Peyer's patch (tissue), 4 donors: ENCODE measurements at regions not wholly inside any gene's neighbourhood (a gene's known extent, or its start where the extent isn't known, plus 50 kb on each side); places are given as distances from the start of the nearest gene placed in this dataset.

Source experiments
- DNase-seq, 3 donors: peaks; one replicate each; pipeline ENCODE4 v3.0.0-alpha.2; 2017 to 2019
- H3K27ac ChIP-seq, 4 donors: fragments of 200-600 bp; sonication (generic); one replicate each; pipeline ENCODE4 v1.5.1; 2016 to 2019
- H3K27me3 ChIP-seq, 2 donors: fragments of 200-600 bp; sonication (generic); one replicate each; pipeline ENCODE4 v1.5.1; 2019
- H3K36me3 ChIP-seq, 3 donors: fragments of 200-600 bp; sonication (generic); one replicate each; pipeline ENCODE4 v1.5.1; 2016 to 2019
- H3K4me1 ChIP-seq, 4 donors: fragments of 200-600 bp; sonication (generic); one replicate each; pipeline ENCODE4 v1.5.1; 2016 to 2019
- H3K4me3 ChIP-seq, 4 donors: fragments of 200-600 bp; sonication (generic); 1 replicate in 3 of 4; 2 replicates in 1 of 4; pipeline ENCODE4 v1.5.1; 2016 to 2019; ENCODE audit warnings: mild to moderate bottlenecking in 1 of 4
- H3K9me3 ChIP-seq, 4 donors: fragments of 200-600 bp; sonication (generic); one replicate each; pipeline ENCODE4 v1.5.1; 2016 to 2019; ENCODE audit warnings: mild to moderate bottlenecking in 1 of 4
- POLR2A ChIP-seq, 2 donors: fragments of 450-650 bp; IDR thresholded peaks; one replicate each; pipeline ENCODE4 v1.5.1; 2017; ENCODE audit warnings: antibody characterized with exemption in 2 of 2, mild to moderate bottlenecking in 2 of 2, moderate library complexity in 2 of 2
- TF ChIP-seq, protein P1 (sequence below), 6 experiments: fragments of 450-650 bp in 4 of 6; fragments of 200-600 bp in 2 of 6; sonication (generic) in 1 of 6; IDR thresholded peaks; one replicate each; pipeline ENCODE4 v1.5.1; 2017 to 2019; ENCODE audit warnings: antibody characterized with exemption in 6 of 6, mild to moderate bottlenecking in 3 of 6, moderate library complexity in 1 of 6

- Histone ChIP-seq H3K36me3 (no peaks in the 10 kb centered on the region), H3K27me3 (no peaks in the 10 kb centered on the region), H3K4me1 (no peaks in the 10 kb centered on the region), H3K9me3 (peaks cover 0 to 4% (median 0%) of the 10 kb centered on the region in 4 donors), H3K27ac (no peak overlapping the region), H3K4me3 (no peak overlapping the region)
- no peak for TF ChIP-seq POLR2A (IDR thresholded peaks at IDR 0.05)
- TF ChIP-seq, protein P1, sequence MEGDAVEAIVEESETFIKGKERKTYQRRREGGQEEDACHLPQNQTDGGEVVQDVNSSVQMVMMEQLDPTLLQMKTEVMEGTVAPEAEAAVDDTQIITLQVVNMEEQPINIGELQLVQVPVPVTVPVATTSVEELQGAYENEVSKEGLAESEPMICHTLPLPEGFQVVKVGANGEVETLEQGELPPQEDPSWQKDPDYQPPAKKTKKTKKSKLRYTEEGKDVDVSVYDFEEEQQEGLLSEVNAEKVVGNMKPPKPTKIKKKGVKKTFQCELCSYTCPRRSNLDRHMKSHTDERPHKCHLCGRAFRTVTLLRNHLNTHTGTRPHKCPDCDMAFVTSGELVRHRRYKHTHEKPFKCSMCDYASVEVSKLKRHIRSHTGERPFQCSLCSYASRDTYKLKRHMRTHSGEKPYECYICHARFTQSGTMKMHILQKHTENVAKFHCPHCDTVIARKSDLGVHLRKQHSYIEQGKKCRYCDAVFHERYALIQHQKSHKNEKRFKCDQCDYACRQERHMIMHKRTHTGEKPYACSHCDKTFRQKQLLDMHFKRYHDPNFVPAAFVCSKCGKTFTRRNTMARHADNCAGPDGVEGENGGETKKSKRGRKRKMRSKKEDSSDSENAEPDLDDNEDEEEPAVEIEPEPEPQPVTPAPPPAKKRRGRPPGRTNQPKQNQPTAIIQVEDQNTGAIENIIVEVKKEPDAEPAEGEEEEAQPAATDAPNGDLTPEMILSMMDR (IDR thresholded peaks at IDR 0.05) = no peak
- no peak for DNase-seq
These were observed 92.2 kb upstream of the NTRK3 start for GRCh38 chr15:88348579-88349230.

DNA sequence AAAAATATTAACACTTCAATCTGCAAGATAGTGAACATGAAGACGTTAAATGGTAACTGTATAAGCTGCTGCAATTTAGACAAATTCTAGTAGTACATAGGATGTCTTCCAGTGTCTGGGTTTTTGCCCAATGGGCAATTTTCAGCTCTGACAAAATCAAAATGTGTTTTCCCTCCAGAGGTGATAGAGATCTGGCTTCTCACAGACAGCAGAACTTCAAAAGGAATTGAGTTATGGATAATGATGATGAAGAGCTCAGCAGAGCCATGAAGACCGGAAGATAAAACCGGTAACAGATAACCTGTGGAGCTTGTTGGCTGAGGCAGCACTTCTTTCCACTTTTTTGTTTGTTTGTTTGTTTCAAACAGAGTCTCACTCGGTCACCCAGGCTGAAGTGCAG lies 89.4 kb upstream of the NTRK3 start:
- Histone ChIP-seq H3K27ac (no peak overlapping the region), H3K27me3 (no peaks in the 10 kb centered on the region), H3K36me3 (no peaks in the 10 kb centered on the region), H3K4me1 (no peaks in the 10 kb centered on the region), H3K4me3 (no peak overlapping the region), H3K9me3 (no peaks in the 10 kb centered on the region)
- TF ChIP-seq, protein P1 (IDR thresholded peaks at IDR 0.05) = no peak
- no peak for TF ChIP-seq POLR2A (IDR thresholded peaks at IDR 0.05)
- DNase-seq = no peak

DNA sequence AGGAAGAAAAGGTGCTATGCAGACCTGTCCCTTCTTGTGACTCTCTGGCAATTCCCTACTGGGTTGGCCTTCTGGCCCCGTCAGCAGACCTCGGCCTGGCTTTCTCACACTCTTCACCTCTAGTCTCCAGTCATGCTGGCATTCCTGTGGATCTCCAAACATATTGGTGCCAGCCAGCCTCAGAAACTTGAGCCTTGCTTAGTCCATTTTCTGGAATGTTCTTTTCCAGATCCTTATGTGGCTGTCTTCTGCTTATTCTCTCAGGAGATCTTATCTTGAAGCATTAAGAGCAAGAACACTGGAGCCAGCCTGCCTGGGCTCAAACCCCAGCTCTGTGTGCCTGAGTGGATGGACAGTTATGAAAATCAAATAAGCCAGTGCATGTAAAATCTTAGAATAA lies 88.2 kb upstream of the NTRK3 start:
- no peak for TF ChIP-seq POLR2A (IDR thresholded peaks at IDR 0.05)
- TF ChIP-seq, protein P1 (IDR thresholded peaks at IDR 0.05) = no peak
- no peak for DNase-seq
- H3K27me3 ChIP-seq = no peaks in the 10 kb centered on the region
- no peaks in the 10 kb centered on the region for H3K36me3 ChIP-seq
- no peaks in the 10 kb centered on the region for H3K9me3 ChIP-seq
- H3K4me1 ChIP-seq = no peaks in the 10 kb centered on the region
- no peak overlapping the region for H3K4me3 ChIP-seq
- H3K27ac ChIP-seq = no peak overlapping the region

- no peak for DNase-seq
- Histone ChIP-seq H3K27ac (no peak overlapping the region), H3K27me3 (no peaks in the 10 kb centered on the region), H3K36me3 (no peaks in the 10 kb centered on the region), H3K4me1 (no peaks in the 10 kb centered on the region), H3K4me3 (no peak overlapping the region), H3K9me3 (no peaks in the 10 kb centered on the region)
- TF ChIP-seq POLR2A (IDR thresholded peaks at IDR 0.05) = no peak
- TF ChIP-seq, protein P1 (IDR thresholded peaks at IDR 0.05) = no peak
These were observed 86.1 kb upstream of the NTRK3 start for GRCh38 chr15:88342666-88343065.

- TF ChIP-seq, protein P1 (IDR thresholded peaks at IDR 0.05) = no peak
- no peak for TF ChIP-seq POLR2A (IDR thresholded peaks at IDR 0.05)
- Histone ChIP-seq H3K4me3 (no peak overlapping the region), H3K27ac (no peak overlapping the region), H3K9me3 (no peaks in the 10 kb centered on the region), H3K36me3 (no peaks in the 10 kb centered on the region), H3K27me3 (no peaks in the 10 kb centered on the region), H3K4me1 (no peaks in the 10 kb centered on the region)
- DNase-seq = no peak
These were observed 85.1 kb upstream of the NTRK3 start for GRCh38 chr15:88341653-88342052.

GRCh38 chr15:88341006-88341405 lies 84.5 kb upstream of the NTRK3 start:
- no peak overlapping the region for H3K4me3 ChIP-seq
- no peaks in the 10 kb centered on the region for H3K4me1 ChIP-seq
- no peak for DNase-seq
- no peaks in the 10 kb centered on the region for H3K36me3 ChIP-seq
- no peaks in the 10 kb centered on the region for H3K9me3 ChIP-seq
- H3K27ac ChIP-seq = no peak overlapping the region
- H3K27me3 ChIP-seq = no peaks in the 10 kb centered on the region
- TF ChIP-seq POLR2A (IDR thresholded peaks at IDR 0.05) = no peak
- TF ChIP-seq, protein P1 (IDR thresholded peaks at IDR 0.05) = no peak
